Suprapubic skin (tissue), 4 donors: ENCODE measurements at regions not wholly inside any gene's neighbourhood (a gene's known extent, or its start where the extent isn't known, plus 50 kb on each side); places are given as distances from the start of the nearest gene placed in this dataset.

Experiments
- DNase-seq, 2 donors: peaks; one replicate each; pipeline ENCODE4 v3.0.0-alpha.2; 2019; ENCODE audit warnings: low spot score in 2 of 2
- H3K27ac ChIP-seq: fragments of 200-600 bp; sonication (generic); one replicate; pipeline ENCODE4 v1.5.1; 2019
- H3K27me3 ChIP-seq: fragments of 200-600 bp; sonication (generic); one replicate; pipeline ENCODE4 v1.5.1; 2019
- H3K36me3 ChIP-seq: fragments of 200-600 bp; sonication (generic); one replicate; pipeline ENCODE4 v1.5.1; 2019
- H3K4me1 ChIP-seq: fragments of 200-600 bp; sonication (generic); one replicate; pipeline ENCODE4 v1.5.1; 2019
- H3K4me3 ChIP-seq: fragments of 200-600 bp; sonication (generic); one replicate; pipeline ENCODE4 v1.5.1; 2019; ENCODE audit warnings: mild to moderate bottlenecking
- H3K9me3 ChIP-seq: fragments of 200-600 bp; sonication (generic); one replicate; pipeline ENCODE4 v1.5.1; 2019
- CTCF ChIP-seq, 2 donors: fragments of 200-600 bp in 1 of 2; fragments of 450-650 bp in 1 of 2; sonication (generic) in 1 of 2; IDR thresholded peaks; one replicate each; pipeline ENCODE4 v1.5.1; 2016 to 2019; ENCODE audit warnings: antibody characterized with exemption in 2 of 2, mild to moderate bottlenecking in 1 of 2, moderate library complexity in 1 of 2
- EP300 ChIP-seq: sonication (generic); formaldehyde crosslinking; IDR thresholded peaks from one replicate; pipeline ENCODE4 v1.6.1; 2017; ENCODE audit warnings: antibody characterized with exemption
- POLR2A ChIP-seq, 2 donors: fragments of 450-650 bp; IDR thresholded peaks; one replicate each; pipeline ENCODE4 v1.6.1; 2017; ENCODE audit warnings: antibody characterized with exemption in 2 of 2, mild to moderate bottlenecking in 2 of 2, moderate library complexity in 2 of 2
- POLR2AphosphoS5 ChIP-seq, 3 donors: sonication (generic); formaldehyde crosslinking; IDR thresholded peaks; one replicate each; pipeline ENCODE4 v1.6.1; 2017; ENCODE audit warnings: antibody characterized with exemption in 3 of 3
- WGBS: methylation state at CpG from one replicate; pipeline ENCODE4 v1.1.5; 2018; 5-methylcytosine and 5-hydroxymethylcytosine counted together

GRCh38 chr4:34010751-34011519 lies 2233.4 kb downstream of the ARAP2 start:
- Histone ChIP-seq H3K36me3 (no peaks in the 10 kb centered on the region), H3K9me3 (no peaks in the 10 kb centered on the region), H3K4me3 (no peak overlapping the region), H3K27me3 (no peaks in the 10 kb centered on the region), H3K27ac (no peak overlapping the region), H3K4me1 (no peaks in the 10 kb centered on the region)
- TF ChIP-seq POLR2AphosphoS5 (IDR thresholded peaks at IDR 0.05) (no peak), EP300 (no peak), CTCF (IDR thresholded peaks at IDR 0.05) (no peak), POLR2A (IDR thresholded peaks at IDR 0.05) (no peak)
- DNase-seq, result no peak
- WGBS, result 60% methylated on average over 6 of the region's 6 CpGs

- Histone ChIP-seq H3K4me3 (no peak overlapping the region), H3K9me3 (no peaks in the 10 kb centered on the region), H3K27me3 (no peaks in the 10 kb centered on the region), H3K27ac (no peak overlapping the region), H3K4me1 (no peaks in the 10 kb centered on the region), H3K36me3 (no peaks in the 10 kb centered on the region)
- no peak for TF ChIP-seq POLR2A (IDR thresholded peaks at IDR 0.05)
- no peak for TF ChIP-seq CTCF (IDR thresholded peaks at IDR 0.05)
- TF ChIP-seq POLR2AphosphoS5 (IDR thresholded peaks at IDR 0.05), result no peak
- no peak for TF ChIP-seq EP300
- DNase-seq, result no peak
- 80% methylated on average over 1 of the region's 1 CpG for WGBS
Measured at GRCh38 chr4:34035225-34035624, 2209.1 kb downstream of the ARAP2 start.

- no peaks in the 10 kb centered on the region for H3K27me3 ChIP-seq
- H3K4me1 ChIP-seq, result no peaks in the 10 kb centered on the region
- H3K27ac ChIP-seq, result no peak overlapping the region
- TF ChIP-seq CTCF (IDR thresholded peaks at IDR 0.05) (no peak), EP300 (no peak), POLR2AphosphoS5 (IDR thresholded peaks at IDR 0.05) (no peak), POLR2A (IDR thresholded peaks at IDR 0.05) (no peak)
- 46% methylated on average over 1 of the region's 1 CpG for WGBS
- no peaks in the 10 kb centered on the region for H3K9me3 ChIP-seq
- DNase-seq, result no peak
- no peaks in the 10 kb centered on the region for H3K36me3 ChIP-seq
- H3K4me3 ChIP-seq, result no peak overlapping the region
Measured at GRCh38 chr4:34037280-34037679, 2207.0 kb downstream of the ARAP2 start.

GRCh38 chr4:34039766-34040165 lies 2204.5 kb downstream of the ARAP2 start:
- Histone ChIP-seq H3K4me1 (no peaks in the 10 kb centered on the region), H3K36me3 (no peaks in the 10 kb centered on the region), H3K4me3 (no peak overlapping the region), H3K9me3 (no peaks in the 10 kb centered on the region), H3K27me3 (no peaks in the 10 kb centered on the region), H3K27ac (no peak overlapping the region)
- TF ChIP-seq POLR2AphosphoS5 (IDR thresholded peaks at IDR 0.05), result no peak
- TF ChIP-seq POLR2A (IDR thresholded peaks at IDR 0.05), result no peak
- no peak for TF ChIP-seq CTCF (IDR thresholded peaks at IDR 0.05)
- no peak for TF ChIP-seq EP300
- WGBS, result 97% methylated on average over 14 of the region's 14 CpGs
- no peak for DNase-seq

GRCh38 chr4:34043131-34043530 lies 2201.2 kb downstream of the ARAP2 start:
- H3K27me3 ChIP-seq, result no peaks in the 10 kb centered on the region
- no peak overlapping the region for H3K4me3 ChIP-seq
- no peak for DNase-seq
- WGBS, result 98% methylated on average over 1 of the region's 1 CpG
- no peaks in the 10 kb centered on the region for H3K36me3 ChIP-seq
- no peak overlapping the region for H3K27ac ChIP-seq
- no peak for TF ChIP-seq POLR2A (IDR thresholded peaks at IDR 0.05)
- no peak for TF ChIP-seq CTCF (IDR thresholded peaks at IDR 0.05)
- TF ChIP-seq POLR2AphosphoS5 (IDR thresholded peaks at IDR 0.05), result no peak
- no peak for TF ChIP-seq EP300
- H3K9me3 ChIP-seq, result no peaks in the 10 kb centered on the region
- H3K4me1 ChIP-seq, result no peaks in the 10 kb centered on the region
